ENCODE measurements at regions not wholly inside any gene's neighbourhood (a gene's known extent, or its start where the extent isn't known, plus 50 kb on each side); places are given as distances from the start of the nearest gene placed in this dataset.
A peak's percentile ranks its signal among the peaks of the same experiment; 100 is the strongest.

GRCh38 chr10:57706576-57707299 is 561.0 kb downstream of the IPMK start:
- no peak for DNase-seq
- Histone ChIP-seq H3K4me3 (ENCODE audit: low read length) (no peak overlapping the region), H3K27me3 (ENCODE audit: control insufficient read depth, insufficient read depth, low read length) (no peaks in the 10 kb centered on the region), H3K9me3 (replicated peaks; ENCODE audit: control insufficient read depth, low read depth, low read length) (no peaks in the 10 kb centered on the region), H3K4me1 (ENCODE audit: control insufficient read depth, insufficient read depth, low read length) (no peaks in the 10 kb centered on the region), H3K36me3 (ENCODE audit: control insufficient read depth, insufficient read depth, low read length) (no peaks in the 10 kb centered on the region), H3K27ac (ENCODE audit: low read length) (no peak overlapping the region)
- no CpG with 5 or more reads among the region's 5 CpGs for WGBS (ENCODE audit: insufficient coverage)

GRCh38 chr10:57706016-57706415 is 561.7 kb downstream of the IPMK start:
- Histone ChIP-seq H3K9me3 (replicated peaks; ENCODE audit: control insufficient read depth, low read depth, low read length) (no peaks in the 10 kb centered on the region), H3K36me3 (ENCODE audit: control insufficient read depth, insufficient read depth, low read length) (no peaks in the 10 kb centered on the region), H3K27ac (ENCODE audit: low read length) (no peak overlapping the region), H3K4me1 (ENCODE audit: control insufficient read depth, insufficient read depth, low read length) (no peaks in the 10 kb centered on the region), H3K4me3 (ENCODE audit: low read length) (no peak overlapping the region), H3K27me3 (ENCODE audit: control insufficient read depth, insufficient read depth, low read length) (no peaks in the 10 kb centered on the region)
- DNase-seq = no peak
- WGBS (ENCODE audit: insufficient coverage) = no CpG with 5 or more reads among the region's 1 CpG

GRCh38 chr10:57699944-57700343 is 567.8 kb downstream of the IPMK start:
- H3K27me3 ChIP-seq (ENCODE audit: control insufficient read depth, insufficient read depth, low read length) = no peaks in the 10 kb centered on the region
- no peak overlapping the region for H3K27ac ChIP-seq (ENCODE audit: low read length)
- no peaks in the 10 kb centered on the region for H3K36me3 ChIP-seq (ENCODE audit: control insufficient read depth, insufficient read depth, low read length)
- DNase-seq = no peak
- WGBS (ENCODE audit: insufficient coverage) = no CpG with 5 or more reads among the region's 1 CpG
- H3K4me1 ChIP-seq (ENCODE audit: control insufficient read depth, insufficient read depth, low read length) = no peaks in the 10 kb centered on the region
- H3K9me3 ChIP-seq (replicated peaks; ENCODE audit: control insufficient read depth, low read depth, low read length) = no peaks in the 10 kb centered on the region
- H3K4me3 ChIP-seq (ENCODE audit: low read length) = no peak overlapping the region

- Histone ChIP-seq H3K9me3 (replicated peaks; ENCODE audit: control insufficient read depth, low read depth, low read length) (no peaks in the 10 kb centered on the region), H3K4me3 (ENCODE audit: low read length) (no peak overlapping the region), H3K27me3 (ENCODE audit: control insufficient read depth, insufficient read depth, low read length) (no peaks in the 10 kb centered on the region), H3K4me1 (ENCODE audit: control insufficient read depth, insufficient read depth, low read length) (no peaks in the 10 kb centered on the region), H3K27ac (ENCODE audit: low read length) (no peak overlapping the region), H3K36me3 (ENCODE audit: control insufficient read depth, insufficient read depth, low read length) (no peaks in the 10 kb centered on the region)
- 83% methylated on average over 1 of the region's 1 CpG for WGBS (ENCODE audit: insufficient coverage)
- DNase-seq = no peak
Measured at GRCh38 chr10:57696641-57697040, 571.1 kb downstream of the IPMK start.

- Histone ChIP-seq H3K9me3 (replicated peaks; ENCODE audit: control insufficient read depth, low read depth, low read length) (no peaks in the 10 kb centered on the region), H3K4me3 (ENCODE audit: low read length) (no peak overlapping the region), H3K27me3 (ENCODE audit: control insufficient read depth, insufficient read depth, low read length) (no peaks in the 10 kb centered on the region), H3K27ac (ENCODE audit: low read length) (no peak overlapping the region), H3K36me3 (ENCODE audit: control insufficient read depth, insufficient read depth, low read length) (no peaks in the 10 kb centered on the region), H3K4me1 (ENCODE audit: control insufficient read depth, insufficient read depth, low read length) (no peaks in the 10 kb centered on the region)
- no peak for DNase-seq
- WGBS (ENCODE audit: insufficient coverage) = no CpG with 5 or more reads among the region's 3 CpGs
Measured at GRCh38 chr10:57694956-57695608, 572.6 kb downstream of the IPMK start.

- WGBS (ENCODE audit: insufficient coverage) = no CpG with 5 or more reads among the region's 2 CpGs
- no peak overlapping the region for H3K4me3 ChIP-seq (ENCODE audit: low read length)
- no peak overlapping the region for H3K27ac ChIP-seq (ENCODE audit: low read length)
- no peaks in the 10 kb centered on the region for H3K36me3 ChIP-seq (ENCODE audit: control insufficient read depth, insufficient read depth, low read length)
- DNase-seq = peak; percentile 29
- H3K27me3 ChIP-seq (ENCODE audit: control insufficient read depth, insufficient read depth, low read length) = no peaks in the 10 kb centered on the region
- H3K9me3 ChIP-seq (replicated peaks; ENCODE audit: control insufficient read depth, low read depth, low read length) = no peaks in the 10 kb centered on the region
- no peaks in the 10 kb centered on the region for H3K4me1 ChIP-seq (ENCODE audit: control insufficient read depth, insufficient read depth, low read length)
Measured at GRCh38 chr10:57692255-57692980, 575.3 kb downstream of the IPMK start.

GRCh38 chr10:57689596-57690297 is 577.9 kb downstream of the IPMK start:
- H3K36me3 ChIP-seq (ENCODE audit: control insufficient read depth, insufficient read depth, low read length) = no peaks in the 10 kb centered on the region
- no peak for DNase-seq
- H3K4me3 ChIP-seq (ENCODE audit: low read length) = no peak overlapping the region
- H3K27ac ChIP-seq (ENCODE audit: low read length) = no peak overlapping the region
- H3K4me1 ChIP-seq (ENCODE audit: control insufficient read depth, insufficient read depth, low read length) = no peaks in the 10 kb centered on the region
- H3K27me3 ChIP-seq (ENCODE audit: control insufficient read depth, insufficient read depth, low read length) = no peaks in the 10 kb centered on the region
- WGBS (ENCODE audit: insufficient coverage) = no CpG with 5 or more reads among the region's 5 CpGs
- no peaks in the 10 kb centered on the region for H3K9me3 ChIP-seq (replicated peaks; ENCODE audit: control insufficient read depth, low read depth, low read length)

GRCh38 chr10:57679916-57680315 is 587.8 kb downstream of the IPMK start:
- no CpG with 5 or more reads among the region's 1 CpG for WGBS (ENCODE audit: insufficient coverage)
- Histone ChIP-seq H3K27ac (ENCODE audit: low read length) (no peak overlapping the region), H3K27me3 (ENCODE audit: control insufficient read depth, insufficient read depth, low read length) (no peaks in the 10 kb centered on the region), H3K4me1 (ENCODE audit: control insufficient read depth, insufficient read depth, low read length) (no peaks in the 10 kb centered on the region), H3K9me3 (replicated peaks; ENCODE audit: control insufficient read depth, low read depth, low read length) (no peaks in the 10 kb centered on the region), H3K4me3 (ENCODE audit: low read length) (no peak overlapping the region), H3K36me3 (ENCODE audit: control insufficient read depth, insufficient read depth, low read length) (no peaks in the 10 kb centered on the region)
- DNase-seq = no peak

- Histone ChIP-seq H3K36me3 (ENCODE audit: control insufficient read depth, insufficient read depth, low read length) (no peaks in the 10 kb centered on the region), H3K9me3 (replicated peaks; ENCODE audit: control insufficient read depth, low read depth, low read length) (no peaks in the 10 kb centered on the region), H3K4me1 (ENCODE audit: control insufficient read depth, insufficient read depth, low read length) (no peaks in the 10 kb centered on the region), H3K4me3 (ENCODE audit: low read length) (no peak overlapping the region), H3K27ac (ENCODE audit: low read length) (no peak overlapping the region), H3K27me3 (ENCODE audit: control insufficient read depth, insufficient read depth, low read length) (no peaks in the 10 kb centered on the region)
- no CpG with 5 or more reads among the region's 1 CpG for WGBS (ENCODE audit: insufficient coverage)
- no peak for DNase-seq
Measured at GRCh38 chr10:57675125-57675524, 592.6 kb downstream of the IPMK start.

- Histone ChIP-seq H3K27ac (ENCODE audit: low read length) (no peak overlapping the region), H3K4me1 (ENCODE audit: control insufficient read depth, insufficient read depth, low read length) (no peaks in the 10 kb centered on the region), H3K36me3 (ENCODE audit: control insufficient read depth, insufficient read depth, low read length) (no peaks in the 10 kb centered on the region), H3K27me3 (ENCODE audit: control insufficient read depth, insufficient read depth, low read length) (no peaks in the 10 kb centered on the region), H3K4me3 (ENCODE audit: low read length) (no peak overlapping the region), H3K9me3 (replicated peaks; ENCODE audit: control insufficient read depth, low read depth, low read length) (no peaks in the 10 kb centered on the region)
- no peak for DNase-seq
- WGBS (ENCODE audit: insufficient coverage) = 100% methylated on average over 1 of the region's 2 CpGs
Measured at GRCh38 chr10:57673446-57673960, 594.2 kb downstream of the IPMK start.

Measured in muscle of leg (tissue), 3 donors.